ENCODE measurements at regions not wholly inside any gene's neighbourhood (a gene's known extent, or its start where the extent isn't known, plus 50 kb on each side); places are given as distances from the start of the nearest gene placed in this dataset.

GRCh38 chr11:86142170-86142569 lies 73.3 kb upstream of the PICALM start:
- TF ChIP-seq CTCF (conservative IDR thresholded peaks at IDR 0.05; ENCODE audit: low read length): no peak
- no peak for TF ChIP-seq EZH2phosphoT487 (IDR thresholded peaks at IDR 0.05; ENCODE audit: borderline replicate concordance, low read depth, low read length)

All from OCI-LY7 (cell line).